Heart left ventricle (tissue), 13 donors: ENCODE measurements at regions not wholly inside any gene's neighbourhood (a gene's known extent, or its start where the extent isn't known, plus 50 kb on each side); places are given as distances from the start of the nearest gene placed in this dataset.

Experiments
- POLR2A ChIP-seq, 2 donors: fragments of 450-650 bp; IDR thresholded peaks; one replicate each; pipeline ENCODE4 v1.6.1; 2017; ENCODE audit warnings: antibody characterized with exemption in 2 of 2, mild to moderate bottlenecking in 2 of 2, moderate library complexity in 2 of 2
- TF ChIP-seq, protein P1 (sequence below), 12 donors: fragments of 200-600 bp; sonication (generic) in 4 of 12; IDR thresholded peaks; one replicate each; pipeline versions ENCODE4 v1.5.0 to v1.8.0; 2018 to 2022; ENCODE audit warnings: antibody characterized with exemption in 12 of 12, mild to moderate bottlenecking in 5 of 12
- donor health status: ischemic (EF 13 %, LVEDD 7.1; RV severe dilation, severe dysfunction).
- donor health status: DM: no; HTN: yes; CAD: no.
- donor health status: DM: no; HTN: no; CAD: no.
- donor health status: ischemic (EF 25% LVEDD 6.9; RV normal size, moderate dysfunction).
- donor health status: ischemic (EF 25% LVEDD 5.7; RV mildly dilated, moderate dysfunction).
- donor health status: ischemic (EF 35%, LVEDD 5.7; RV mildly dilated, moderate dysfunction).
- donor health status: nonischemic (EF 11% LVEDD 7.7; RV severe dilation, severe dysfunction).
- donor health status: DM: yes; HTN: yes; CAD: no.
- donor health status: PGD.
- donor health status: ischemic (EF 29% LVEDD 5.4; RV normal size, mild dysfunction).
- donor health status: nonischemic (EF 23%, LVEDD 6.1; RV moderate dilation, normal function).

- TF ChIP-seq, protein P1, sequence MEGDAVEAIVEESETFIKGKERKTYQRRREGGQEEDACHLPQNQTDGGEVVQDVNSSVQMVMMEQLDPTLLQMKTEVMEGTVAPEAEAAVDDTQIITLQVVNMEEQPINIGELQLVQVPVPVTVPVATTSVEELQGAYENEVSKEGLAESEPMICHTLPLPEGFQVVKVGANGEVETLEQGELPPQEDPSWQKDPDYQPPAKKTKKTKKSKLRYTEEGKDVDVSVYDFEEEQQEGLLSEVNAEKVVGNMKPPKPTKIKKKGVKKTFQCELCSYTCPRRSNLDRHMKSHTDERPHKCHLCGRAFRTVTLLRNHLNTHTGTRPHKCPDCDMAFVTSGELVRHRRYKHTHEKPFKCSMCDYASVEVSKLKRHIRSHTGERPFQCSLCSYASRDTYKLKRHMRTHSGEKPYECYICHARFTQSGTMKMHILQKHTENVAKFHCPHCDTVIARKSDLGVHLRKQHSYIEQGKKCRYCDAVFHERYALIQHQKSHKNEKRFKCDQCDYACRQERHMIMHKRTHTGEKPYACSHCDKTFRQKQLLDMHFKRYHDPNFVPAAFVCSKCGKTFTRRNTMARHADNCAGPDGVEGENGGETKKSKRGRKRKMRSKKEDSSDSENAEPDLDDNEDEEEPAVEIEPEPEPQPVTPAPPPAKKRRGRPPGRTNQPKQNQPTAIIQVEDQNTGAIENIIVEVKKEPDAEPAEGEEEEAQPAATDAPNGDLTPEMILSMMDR (IDR thresholded peaks at IDR 0.05) = no peak
- TF ChIP-seq POLR2A (IDR thresholded peaks at IDR 0.05) = no peak
These were observed 231.3 kb upstream of the CXXC4 start for GRCh38 chr4:104726002-104726401.
